Erythroblast (primary cell): ENCODE measurements at regions not wholly inside any gene's neighbourhood (a gene's known extent, or its start where the extent isn't known, plus 50 kb on each side); places are given as distances from the start of the nearest gene placed in this dataset.

Source experiments
- GATA1 ChIP-seq: IDR thresholded peaks from 2 replicates; pipeline ENCODE4 v1.6.1; 2011; ENCODE audit warnings: low read depth, mild to moderate bottlenecking, control low read depth, low read length, moderate library complexity
- POLR2A ChIP-seq: IDR thresholded peaks from 2 replicates; pipeline ENCODE4 v1.6.1; 2011; ENCODE audit warnings: mild to moderate bottlenecking, low read length

GRCh38 chr10:117781216-117781831 is 238.8 kb downstream of the EMX2 start:
- no peak for TF ChIP-seq POLR2A
- no peak for TF ChIP-seq GATA1
